ENCODE measurements at regions not wholly inside any gene's neighbourhood (a gene's known extent, or its start where the extent isn't known, plus 50 kb on each side); places are given as distances from the start of the nearest gene placed in this dataset.
"Not testable (repeated sequence)": the region's sequence is repeated elsewhere in the genome, so short reads cannot be mapped to it uniquely, and the experiment has no call there.

GRCh38 chr1:68811806-68812205 lies 314.9 kb upstream of the DEPDC1 start:
- DNase-seq (ENCODE audit: low read depth) (peak; percentile 10), FAIRE-seq (no peak)
- Histone ChIP-seq H3K36me3 (ENCODE audit: control insufficient read depth, insufficient read depth, low read length) (no peaks in the 10 kb centered on the region), H3K27me3 (ENCODE audit: control insufficient read depth, insufficient read depth, low read length) (no peaks in the 10 kb centered on the region), H3K4me3 (ENCODE audit: low read depth, low read length) (no peak overlapping the region)
- TF ChIP-seq CTCF (IDR thresholded peaks at IDR 0.05; ENCODE audit: insufficient read depth, low read length, severe bottlenecking): no peak

DNA sequence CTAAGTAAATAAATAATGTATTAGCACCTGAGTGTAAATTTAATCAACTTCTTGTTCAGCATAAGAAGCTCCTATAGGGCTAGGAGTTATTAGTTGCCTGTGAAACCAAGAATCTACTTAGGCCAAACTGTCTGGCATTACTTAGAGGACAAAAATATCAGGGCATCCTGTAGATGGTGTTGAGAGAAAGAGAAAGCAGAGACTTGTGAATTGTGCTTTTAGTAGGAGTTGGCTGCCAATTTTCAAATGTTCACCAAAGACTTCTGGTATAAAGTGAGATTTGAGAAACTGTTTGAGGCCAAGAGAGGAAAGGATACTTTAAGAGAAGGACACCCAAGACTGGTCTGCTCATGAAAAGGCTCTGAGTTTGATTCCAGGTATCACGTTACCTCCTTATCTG lies 315.5 kb upstream of the DEPDC1 start:
- DNase-seq (ENCODE audit: low read depth) (no peak), FAIRE-seq (no peak)
- Histone ChIP-seq H3K4me3 (ENCODE audit: low read depth, low read length) (no peak overlapping the region), H3K36me3 (ENCODE audit: control insufficient read depth, insufficient read depth, low read length) (no peaks in the 10 kb centered on the region), H3K27me3 (ENCODE audit: control insufficient read depth, insufficient read depth, low read length) (no peaks in the 10 kb centered on the region)
- TF ChIP-seq CTCF (IDR thresholded peaks at IDR 0.05; ENCODE audit: insufficient read depth, low read length, severe bottlenecking): no peak

DNA sequence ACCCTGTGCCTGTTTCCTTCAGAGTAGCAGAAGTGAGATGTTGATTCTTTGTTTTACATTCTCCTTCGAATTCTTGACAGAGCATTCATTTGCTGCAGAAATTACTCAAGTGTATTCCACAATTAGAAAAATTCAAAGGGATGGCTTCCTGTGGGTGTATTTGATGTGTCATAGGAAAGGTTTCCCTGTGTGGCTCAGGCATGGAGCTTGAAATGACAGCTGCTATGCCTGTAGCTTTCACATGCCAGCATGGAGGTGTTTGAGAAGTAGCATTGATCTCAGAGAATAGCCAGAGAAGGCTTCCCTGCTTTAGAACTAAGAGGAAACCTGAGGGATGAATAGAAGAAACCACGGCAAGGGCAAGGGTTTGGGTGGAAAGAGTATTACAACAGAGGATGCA lies 317.2 kb upstream of the DEPDC1 start:
- Histone ChIP-seq H3K36me3 (ENCODE audit: control insufficient read depth, insufficient read depth, low read length) (no peaks in the 10 kb centered on the region), H3K4me3 (ENCODE audit: low read depth, low read length) (no peak overlapping the region), H3K27me3 (ENCODE audit: control insufficient read depth, insufficient read depth, low read length) (no peaks in the 10 kb centered on the region)
- DNase-seq (ENCODE audit: low read depth) (no peak), FAIRE-seq (no peak)
- TF ChIP-seq CTCF (IDR thresholded peaks at IDR 0.05; ENCODE audit: insufficient read depth, low read length, severe bottlenecking): no peak

DNA sequence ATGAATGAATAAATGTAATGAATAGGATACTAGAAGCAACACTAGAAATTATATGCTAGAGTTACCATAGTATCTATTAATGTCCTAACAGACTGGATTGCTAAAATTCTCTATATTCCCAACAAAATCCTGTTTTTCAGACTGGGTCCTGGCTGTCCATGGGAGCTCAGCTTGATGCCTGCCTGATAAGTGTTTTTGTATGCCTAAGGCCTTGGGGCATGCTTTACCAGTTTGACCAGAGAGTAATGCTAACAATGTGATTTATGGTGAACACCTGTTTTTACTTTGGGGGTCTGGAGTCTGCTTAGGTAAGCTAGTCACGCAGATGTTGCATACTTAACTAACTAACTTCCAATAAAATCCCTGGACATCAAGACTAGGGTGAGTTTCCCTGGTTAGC lies 318.8 kb upstream of the DEPDC1 start:
- DNase-seq (ENCODE audit: low read depth) (no peak), FAIRE-seq (no peak)
- no peak overlapping the region for H3K4me3 ChIP-seq (ENCODE audit: low read depth, low read length)
- TF ChIP-seq CTCF (IDR thresholded peaks at IDR 0.05; ENCODE audit: insufficient read depth, low read length, severe bottlenecking): no peak
- no peaks in the 10 kb centered on the region for H3K27me3 ChIP-seq (ENCODE audit: control insufficient read depth, insufficient read depth, low read length)
- no peaks in the 10 kb centered on the region for H3K36me3 ChIP-seq (ENCODE audit: control insufficient read depth, insufficient read depth, low read length)

GRCh38 chr1:68817505-68818210 lies 320.8 kb upstream of the DEPDC1 start:
- not testable (repeated sequence) for H3K4me3 ChIP-seq (ENCODE audit: low read depth, low read length); H3K36me3 ChIP-seq (ENCODE audit: control insufficient read depth, insufficient read depth, low read length); DNase-seq (ENCODE audit: low read depth); FAIRE-seq; H3K27me3 ChIP-seq (ENCODE audit: control insufficient read depth, insufficient read depth, low read length)

DNA sequence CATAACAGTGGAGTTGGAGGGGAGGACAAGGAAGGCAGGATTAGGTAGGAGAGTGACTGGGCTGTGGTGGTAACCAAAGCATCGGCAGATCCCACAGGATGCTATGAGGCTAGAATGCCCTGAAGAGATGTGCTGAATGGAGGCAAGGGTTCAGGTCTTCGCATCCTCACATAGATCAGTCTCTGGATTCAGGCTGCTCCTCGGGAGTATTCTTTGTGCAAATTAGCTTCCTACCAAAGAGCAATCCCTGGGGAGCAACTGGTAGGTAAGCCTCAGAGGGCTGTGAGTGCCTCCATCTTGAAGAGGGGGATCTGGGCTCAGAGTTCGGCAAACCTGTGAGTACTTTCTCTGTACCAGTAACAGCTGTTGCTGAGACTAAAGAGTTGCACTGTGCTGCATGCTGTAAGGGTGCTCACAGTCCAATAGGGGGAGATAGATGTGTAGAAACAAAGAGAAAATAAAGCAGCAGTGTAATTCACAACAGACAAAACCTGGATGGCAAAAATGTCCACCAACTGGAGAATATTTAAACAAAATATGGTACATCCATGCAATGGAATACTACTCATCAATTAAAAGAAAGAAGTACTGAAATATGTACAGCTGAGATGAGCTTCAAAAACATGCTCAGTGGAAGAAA lies 322.4 kb upstream of the DEPDC1 start:
- Histone ChIP-seq H3K36me3 (ENCODE audit: control insufficient read depth, insufficient read depth, low read length) (no peaks in the 10 kb centered on the region), H3K27me3 (ENCODE audit: control insufficient read depth, insufficient read depth, low read length) (no peaks in the 10 kb centered on the region), H3K4me3 (ENCODE audit: low read depth, low read length) (no peak overlapping the region)
- peak; percentile 15 for TF ChIP-seq CTCF (IDR thresholded peaks at IDR 0.05; ENCODE audit: insufficient read depth, low read length, severe bottlenecking)
- DNase-seq (ENCODE audit: low read depth) (peak; percentile 11), FAIRE-seq (peak; percentile 13)
